ENCODE measurements at regions not wholly inside any gene's neighbourhood (a gene's known extent, or its start where the extent isn't known, plus 50 kb on each side); places are given as distances from the start of the nearest gene placed in this dataset.

- TF ChIP-seq CTCF (conservative IDR thresholded peaks at IDR 0.05; ENCODE audit: low read depth, low read length) (no peak), EZH2 (IDR thresholded peaks at IDR 0.05; ENCODE audit: borderline replicate concordance, low read depth, low read length, poor library complexity, severe bottlenecking) (no peak)
- no peaks in the 10 kb centered on the region for H3K36me3 ChIP-seq (ENCODE audit: insufficient read depth, low read length, poor library complexity, severe bottlenecking)
- H3K27ac ChIP-seq (ENCODE audit: low read depth, low read length, poor library complexity, severe bottlenecking), result no peak overlapping the region
- no TSS peak for BruUV-seq (replicated peaks)
- no peaks in the 10 kb centered on the region for H3K4me1 ChIP-seq (ENCODE audit: insufficient read depth, low read length, poor library complexity, severe bottlenecking)
- CTCF ChIA-PET, result no interaction called here
- no peaks in the 10 kb centered on the region for H3K27me3 ChIP-seq (replicated peaks; ENCODE audit: insufficient read depth, low read depth, low read length, poor library complexity)
- POLR2A ChIA-PET (ENCODE audit: low non-redundant PET), result no interaction called here
- no peak for DNase-seq (ENCODE audit: low spot score)
- H3K9me3 ChIP-seq (ENCODE audit: low read depth, low read length, poor library complexity, severe bottlenecking), result no peaks in the 10 kb centered on the region
- intact Hi-C loops (cut with micrococcal nuclease; ENCODE audit: unreplicated experiment), result no loop called here
- H3K4me3 ChIP-seq (ENCODE audit: low read depth, low read length, poor library complexity, severe bottlenecking), result no peak overlapping the region
Measured at GRCh38 chr4:179552131-179552530, 2109.9 kb upstream of the AGA start.

GRCh38 chr4:179563741-179564140 is 2121.5 kb upstream of the AGA start:
- intact Hi-C loops (cut with micrococcal nuclease; ENCODE audit: unreplicated experiment), result no loop called here
- TF ChIP-seq EZH2 (IDR thresholded peaks at IDR 0.05; ENCODE audit: borderline replicate concordance, low read depth, low read length, poor library complexity, severe bottlenecking) (no peak), CTCF (conservative IDR thresholded peaks at IDR 0.05; ENCODE audit: low read depth, low read length) (no peak)
- ChIA-PET POLR2A (ENCODE audit: low non-redundant PET) (no interaction called here), CTCF (no interaction called here)
- no TSS peak for BruUV-seq (replicated peaks)
- H3K4me1 ChIP-seq (ENCODE audit: insufficient read depth, low read length, poor library complexity, severe bottlenecking), result peaks cover 3% of the 10 kb centered on the region
- H3K9me3 ChIP-seq (ENCODE audit: low read depth, low read length, poor library complexity, severe bottlenecking), result peaks cover 3% of the 10 kb centered on the region
- no peaks in the 10 kb centered on the region for H3K27me3 ChIP-seq (replicated peaks; ENCODE audit: insufficient read depth, low read depth, low read length, poor library complexity)
- H3K36me3 ChIP-seq (ENCODE audit: insufficient read depth, low read length, poor library complexity, severe bottlenecking), result no peaks in the 10 kb centered on the region
- H3K27ac ChIP-seq (ENCODE audit: low read depth, low read length, poor library complexity, severe bottlenecking), result no peak overlapping the region
- H3K4me3 ChIP-seq (ENCODE audit: low read depth, low read length, poor library complexity, severe bottlenecking), result no peak overlapping the region
- DNase-seq (ENCODE audit: low spot score), result no peak

GRCh38 chr4:179569549-179569948 is 2127.3 kb upstream of the AGA start:
- ChIA-PET CTCF (no interaction called here), POLR2A (ENCODE audit: low non-redundant PET) (no interaction called here)

More at GRCh38 chr4:179569549-179569948, 2127.3 kb upstream of the AGA start:
- no peaks in the 10 kb centered on the region for H3K27me3 ChIP-seq (replicated peaks; ENCODE audit: insufficient read depth, low read depth, low read length, poor library complexity)
- peaks cover 7% of the 10 kb centered on the region for H3K9me3 ChIP-seq (ENCODE audit: low read depth, low read length, poor library complexity, severe bottlenecking)
- intact Hi-C loops (cut with micrococcal nuclease; ENCODE audit: unreplicated experiment), result no loop called here
- BruUV-seq (replicated peaks), result no TSS peak
- no peak for DNase-seq (ENCODE audit: low spot score)
- H3K4me3 ChIP-seq (ENCODE audit: low read depth, low read length, poor library complexity, severe bottlenecking), result no peak overlapping the region
- no peak overlapping the region for H3K27ac ChIP-seq (ENCODE audit: low read depth, low read length, poor library complexity, severe bottlenecking)
- no peak for TF ChIP-seq EZH2 (IDR thresholded peaks at IDR 0.05; ENCODE audit: borderline replicate concordance, low read depth, low read length, poor library complexity, severe bottlenecking)
- TF ChIP-seq CTCF (conservative IDR thresholded peaks at IDR 0.05; ENCODE audit: low read depth, low read length), result no peak
- no peaks in the 10 kb centered on the region for H3K36me3 ChIP-seq (ENCODE audit: insufficient read depth, low read length, poor library complexity, severe bottlenecking)
- no peaks in the 10 kb centered on the region for H3K4me1 ChIP-seq (ENCODE audit: insufficient read depth, low read length, poor library complexity, severe bottlenecking)
